ENCODE measurements at regions not wholly inside any gene's neighbourhood (a gene's known extent, or its start where the extent isn't known, plus 50 kb on each side); places are given as distances from the start of the nearest gene placed in this dataset.

GRCh38 chr9:13960011-13960765, 353.8 kb downstream of the NFIB start:
- Histone ChIP-seq H3K27me3 (no peaks in the 10 kb centered on the region), H3K27ac (no peak overlapping the region), H3K9me3 (no peaks in the 10 kb centered on the region), H3K4me3 (no peak overlapping the region), H3K4me1 (no peaks in the 10 kb centered on the region), H3K36me3 (no peaks in the 10 kb centered on the region)
- intact Hi-C loops (cut with DNase I; ENCODE audit: low total_unique reads): no loop called here
- WGBS, 5 donors: 88 to 92% (median 91%) methylated on average over 11 of the region's 11 CpGs
- TF ChIP-seq POLR2A (IDR thresholded peaks at IDR 0.05): no peak
- TF ChIP-seq POLR2AphosphoS5 (IDR thresholded peaks at IDR 0.05): no peak
- TF ChIP-seq CTCF (IDR thresholded peaks at IDR 0.05): no peak
- TF ChIP-seq EP300 (IDR thresholded peaks at IDR 0.05): no peak
- DNase-seq: no peak

GRCh38 chr9:13958672-13959071, 355.3 kb downstream of the NFIB start:
- DNase-seq: no peak
- no peaks in the 10 kb centered on the region for H3K36me3 ChIP-seq
- no peaks in the 10 kb centered on the region for H3K27me3 ChIP-seq
- H3K4me3 ChIP-seq: no peak overlapping the region
- H3K9me3 ChIP-seq: no peaks in the 10 kb centered on the region
- no peaks in the 10 kb centered on the region for H3K4me1 ChIP-seq
- TF ChIP-seq EP300 (IDR thresholded peaks at IDR 0.05): no peak
- no peak for TF ChIP-seq POLR2A (IDR thresholded peaks at IDR 0.05)
- no peak for TF ChIP-seq CTCF (IDR thresholded peaks at IDR 0.05)
- no peak for TF ChIP-seq POLR2AphosphoS5 (IDR thresholded peaks at IDR 0.05)
- H3K27ac ChIP-seq: no peak overlapping the region
- intact Hi-C loops (cut with DNase I; ENCODE audit: low total_unique reads): no loop called here
- WGBS, 5 donors: 81 to 100% (median 89%) methylated on average over 1 of the region's 1 CpG

DNA sequence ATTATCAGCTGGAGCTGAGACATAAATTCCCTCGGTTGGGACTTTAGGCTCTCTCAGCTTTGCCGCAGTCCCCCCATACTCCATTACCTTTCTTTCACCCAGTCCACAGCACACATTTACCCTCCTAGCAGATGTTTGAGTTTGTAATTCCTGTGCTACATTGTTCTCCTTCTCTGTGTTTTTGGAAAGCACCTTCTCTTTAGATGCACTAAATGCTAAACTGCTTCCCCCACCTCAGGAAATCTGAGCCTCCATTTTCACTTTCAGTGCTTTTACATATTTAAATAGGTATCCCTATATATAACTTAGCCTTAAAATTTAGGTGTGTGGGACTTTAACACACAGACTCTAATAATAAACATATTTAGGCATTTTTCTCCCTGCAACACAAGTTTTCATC, 356.9 kb downstream of the NFIB start:
- H3K36me3 ChIP-seq: no peaks in the 10 kb centered on the region
- no peak overlapping the region for H3K4me3 ChIP-seq
- TF ChIP-seq POLR2A (IDR thresholded peaks at IDR 0.05) (no peak), CTCF (IDR thresholded peaks at IDR 0.05) (no peak), EP300 (IDR thresholded peaks at IDR 0.05) (no peak), POLR2AphosphoS5 (IDR thresholded peaks at IDR 0.05) (no peak)
- H3K9me3 ChIP-seq: no peaks in the 10 kb centered on the region
- intact Hi-C loops (cut with DNase I; ENCODE audit: low total_unique reads): no loop called here
- H3K27me3 ChIP-seq: no peaks in the 10 kb centered on the region
- no peak for DNase-seq
- WGBS, 5 donors: 57 to 65% (median 61%) methylated on average over 2 of the region's 2 CpGs
- H3K4me1 ChIP-seq: no peaks in the 10 kb centered on the region
- H3K27ac ChIP-seq: no peak overlapping the region

- no peak overlapping the region for H3K27ac ChIP-seq
- no peaks in the 10 kb centered on the region for H3K36me3 ChIP-seq
- TF ChIP-seq POLR2AphosphoS5 (IDR thresholded peaks at IDR 0.05): no peak
- TF ChIP-seq EP300 (IDR thresholded peaks at IDR 0.05): no peak
- TF ChIP-seq POLR2A (IDR thresholded peaks at IDR 0.05): no peak
- TF ChIP-seq CTCF (IDR thresholded peaks at IDR 0.05): no peak
- H3K9me3 ChIP-seq: no peaks in the 10 kb centered on the region
- H3K4me3 ChIP-seq: no peak overlapping the region
- no peaks in the 10 kb centered on the region for H3K27me3 ChIP-seq
- 63 to 71% (median 67%) methylated on average over 4 of the region's 4 CpGs for WGBS, 5 donors
- intact Hi-C loops (cut with DNase I; ENCODE audit: low total_unique reads): no loop called here
- DNase-seq: no peak
- no peaks in the 10 kb centered on the region for H3K4me1 ChIP-seq
Observed at GRCh38 chr9:13956107-13956506, 357.8 kb downstream of the NFIB start.

Data from stomach (tissue), 8 donors.